Bronchial epithelial cell (primary cell): ENCODE measurements at regions not wholly inside any gene's neighbourhood (a gene's known extent, or its start where the extent isn't known, plus 50 kb on each side); places are given as distances from the start of the nearest gene placed in this dataset.

ENCODE experiments used
- DNase-seq: peaks from one replicate; pipeline ENCODE4 v3.0.0-alpha.2; 2010; ENCODE audit warnings: low read depth
- FAIRE-seq: peaks from 2 replicates; lab custom pipeline; 2011; peaks lifted over from hg19 to GRCh38; lab: Jason Lieb, UNC
- H3K27me3 ChIP-seq: 2 replicates; pipeline ENCODE4 v1.5.1; 2011; ENCODE audit warnings: low read length; ENCODE audit not compliant: control insufficient read depth, insufficient read depth
- H3K36me3 ChIP-seq: 2 replicates; pipeline ENCODE4 v1.5.1; 2011; ENCODE audit warnings: low read length; ENCODE audit not compliant: control insufficient read depth, insufficient read depth
- H3K4me3 ChIP-seq: 2 replicates; pipeline ENCODE4 v1.5.1; 2011; ENCODE audit warnings: mild to moderate bottlenecking, low read depth, low read length, control low read depth
- CTCF ChIP-seq: IDR thresholded peaks from 2 replicates; pipeline ENCODE4 v1.5.1; 2011; ENCODE audit warnings: mild to moderate bottlenecking, moderate library complexity, low read length, control low read depth, inconsistent platforms; ENCODE audit not compliant: insufficient read depth, severe bottlenecking

GRCh38 chr6:74434171-74434570 is 738.2 kb downstream of the CD109 start:
- H3K4me3 ChIP-seq = no peak overlapping the region
- FAIRE-seq = no peak
- DNase-seq = no peak
- no peaks in the 10 kb centered on the region for H3K27me3 ChIP-seq
- no peaks in the 10 kb centered on the region for H3K36me3 ChIP-seq
- TF ChIP-seq CTCF = no peak

GRCh38 chr6:74431873-74432580 is 736.0 kb downstream of the CD109 start:
- DNase-seq (peak; percentile 57), FAIRE-seq (no peak)
- TF ChIP-seq CTCF = no peak

GRCh38 chr6:74420221-74420620 is 724.2 kb downstream of the CD109 start:
- no peaks in the 10 kb centered on the region for H3K27me3 ChIP-seq
- no peak for FAIRE-seq

More at GRCh38 chr6:74431873-74432580, 736.0 kb downstream of the CD109 start:
- Histone ChIP-seq H3K4me3 (no peak overlapping the region), H3K36me3 (no peaks in the 10 kb centered on the region), H3K27me3 (no peaks in the 10 kb centered on the region)

GRCh38 chr6:74415056-74415455 is 719.1 kb downstream of the CD109 start:
- no peak for FAIRE-seq
- Histone ChIP-seq H3K36me3 (no peaks in the 10 kb centered on the region), H3K27me3 (no peaks in the 10 kb centered on the region), H3K4me3 (no peak overlapping the region)
- no peak for TF ChIP-seq CTCF
- DNase-seq = no peak

More at GRCh38 chr6:74420221-74420620, 724.2 kb downstream of the CD109 start:
- DNase-seq = no peak
- TF ChIP-seq CTCF = no peak
- H3K4me3 ChIP-seq = no peak overlapping the region
- H3K36me3 ChIP-seq = no peaks in the 10 kb centered on the region

GRCh38 chr6:74410630-74411029 is 714.6 kb downstream of the CD109 start:
- no peak for TF ChIP-seq CTCF
- FAIRE-seq (no peak), DNase-seq (no peak)
- H3K4me3 ChIP-seq = no peak overlapping the region
- no peaks in the 10 kb centered on the region for H3K36me3 ChIP-seq
- no peaks in the 10 kb centered on the region for H3K27me3 ChIP-seq

- Histone ChIP-seq H3K4me3 (no peak overlapping the region), H3K27me3 (no peaks in the 10 kb centered on the region), H3K36me3 (no peaks in the 10 kb centered on the region)
- peak; percentile 43 for TF ChIP-seq CTCF
- no peak for FAIRE-seq
- peak; percentile 76 for DNase-seq
These were observed 713.4 kb downstream of the CD109 start for GRCh38 chr6:74409447-74409846.
